ENCODE measurements at regions not wholly inside any gene's neighbourhood (a gene's known extent, or its start where the extent isn't known, plus 50 kb on each side); places are given as distances from the start of the nearest gene placed in this dataset.
"Not testable (repeated sequence)": the region's sequence is repeated elsewhere in the genome, so short reads cannot be mapped to it uniquely, and the experiment has no call there.

DNA sequence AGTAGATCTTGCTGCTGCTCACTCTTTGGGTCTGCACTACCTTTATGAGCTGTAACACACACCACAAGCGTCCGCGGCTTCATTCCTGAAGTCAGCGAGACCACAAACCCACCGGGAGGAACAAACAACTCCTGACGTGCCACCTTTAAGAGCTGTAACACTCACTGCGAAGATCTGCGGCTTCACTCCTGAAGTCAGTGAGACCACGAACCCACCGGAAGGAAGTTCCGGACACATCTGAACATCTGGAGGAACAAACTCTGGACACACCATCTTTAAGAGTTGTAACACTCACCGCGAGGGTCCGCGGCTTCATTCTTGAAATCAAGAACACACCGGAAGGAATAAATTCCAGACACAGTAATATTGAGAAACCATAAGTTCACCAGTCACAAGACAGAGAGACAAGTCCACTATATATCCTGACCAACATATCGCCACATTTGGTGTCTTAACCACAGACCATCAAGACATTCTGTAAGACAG lies 58.4 kb upstream of the RNF38 start:
- not testable (repeated sequence) for DNase-seq

DNA sequence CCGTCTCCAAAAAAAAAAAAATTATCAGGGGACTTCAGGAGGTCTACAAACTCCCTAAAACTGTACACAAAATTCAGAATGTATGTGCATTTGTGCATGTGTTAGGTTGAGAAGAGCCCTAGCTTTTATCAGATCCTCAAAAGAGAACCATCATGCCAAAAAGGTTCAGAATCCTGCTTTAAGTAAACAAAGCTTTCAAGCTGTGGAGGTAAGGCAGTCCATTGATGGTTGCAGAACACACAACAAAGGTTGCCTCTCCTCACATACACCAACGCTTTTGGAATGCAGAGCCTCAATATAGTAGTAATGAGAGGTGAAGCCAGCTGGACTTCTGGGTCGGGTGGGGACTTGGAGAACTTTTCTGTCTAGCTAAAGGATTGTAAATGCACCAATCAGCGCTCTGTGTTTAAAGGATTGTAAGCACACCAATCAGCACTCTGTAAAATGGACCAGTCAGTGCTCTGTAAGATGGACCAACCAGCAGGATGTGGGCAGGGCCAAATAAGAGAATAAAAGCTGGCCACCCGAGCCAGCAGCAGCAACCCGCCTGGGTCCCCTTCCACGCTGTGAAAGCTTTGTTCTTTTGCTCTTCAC lies 57.9 kb upstream of the RNF38 start:
- no peak for DNase-seq

DNA sequence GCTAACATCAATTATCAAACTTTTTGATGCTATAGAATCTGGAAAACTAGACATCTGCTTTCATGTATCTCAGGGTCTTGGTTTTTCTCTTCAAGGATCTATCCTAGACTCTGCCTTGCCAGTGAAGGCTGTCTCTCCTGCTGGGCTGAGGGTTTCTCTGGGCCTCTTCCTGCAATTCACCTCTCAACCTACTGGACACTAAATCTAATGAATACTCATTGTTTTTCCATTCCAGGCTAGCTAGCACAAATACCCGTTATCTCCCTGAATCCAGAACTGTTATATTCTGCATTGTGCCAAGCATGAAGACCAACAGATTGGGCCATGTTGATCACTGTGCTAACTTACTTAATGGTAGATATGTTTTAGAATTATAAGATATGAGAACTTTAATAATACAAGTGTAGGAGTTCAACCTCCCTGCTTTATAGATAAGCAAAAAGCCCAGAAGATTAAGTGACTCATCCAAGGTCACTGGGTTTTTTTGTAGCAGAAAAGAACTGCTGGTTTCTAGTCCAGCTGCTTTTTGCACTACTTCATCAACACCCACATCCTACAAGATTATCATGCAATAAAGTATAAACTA lies 56.5 kb upstream of the RNF38 start:
- DNase-seq: no peak

DNA sequence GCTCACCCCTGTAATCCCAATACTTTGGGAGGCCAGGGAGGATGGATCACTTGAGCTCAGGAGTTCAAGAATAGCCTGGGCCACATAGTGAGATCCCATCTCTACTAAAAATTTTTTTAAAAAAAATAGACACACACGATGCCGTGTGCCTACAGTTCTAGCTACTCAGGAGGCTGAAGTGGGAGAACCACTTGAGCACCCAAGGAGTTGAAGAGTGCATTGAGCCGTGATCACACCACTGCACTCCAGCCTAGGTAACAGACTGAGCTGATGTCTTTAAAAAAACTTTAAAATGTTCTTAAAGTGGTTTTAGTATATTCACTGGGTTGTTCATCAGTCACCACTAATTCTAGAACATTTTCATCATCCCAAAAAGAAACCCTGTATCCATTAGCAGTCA lies 51.9 kb upstream of the RNF38 start:
- no peak for DNase-seq

DNA sequence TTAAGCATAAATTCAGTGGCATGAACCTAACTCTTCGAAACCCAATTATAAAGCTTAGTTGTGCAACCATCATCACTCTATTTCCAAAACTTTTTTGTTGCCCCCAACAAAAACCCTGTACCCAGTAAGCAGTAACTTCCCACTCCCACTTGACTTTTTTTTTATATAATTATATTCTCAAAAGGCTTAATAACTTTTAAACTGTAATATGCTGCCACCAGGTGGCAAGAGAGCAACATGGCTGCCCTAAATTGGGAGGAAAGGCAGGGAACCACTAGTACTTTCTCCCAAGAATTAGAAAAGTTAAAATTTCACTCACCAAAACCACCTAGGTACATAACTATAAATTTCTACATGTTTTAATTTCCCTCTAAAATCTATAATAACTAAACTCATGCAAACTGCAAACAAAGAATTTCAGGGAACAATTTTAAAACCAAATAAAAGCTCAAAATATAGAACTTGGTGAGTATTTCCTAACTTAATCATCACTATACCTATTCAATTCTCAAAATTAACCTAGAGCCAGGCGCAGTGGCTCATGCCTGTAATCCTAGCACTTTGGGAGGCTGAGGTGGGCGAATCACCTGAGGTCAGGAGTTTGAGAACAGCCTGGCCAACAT lies 50.2 kb upstream of the RNF38 start:
- no peak for DNase-seq
